AG09309 (cell line): ENCODE measurements at regions not wholly inside any gene's neighbourhood (a gene's known extent, or its start where the extent isn't known, plus 50 kb on each side); places are given as distances from the start of the nearest gene placed in this dataset.

ENCODE experiments used
- DNase-seq: peaks from one replicate; pipeline ENCODE4 v3.0.0-alpha.2; 2010; ENCODE audit warnings: low read depth
- H3K4me3 ChIP-seq: 2 replicates; pipeline ENCODE4 v1.5.1; 2011; ENCODE audit warnings: mild to moderate bottlenecking, low read depth, low read length, moderate library complexity; ENCODE audit not compliant: control insufficient read depth
- CTCF ChIP-seq: IDR thresholded peaks from 2 replicates; pipeline ENCODE4 v1.5.1; 2011; ENCODE audit warnings: mild to moderate bottlenecking, low read depth, low read length, inconsistent platforms; ENCODE audit not compliant: insufficient read depth, control insufficient read depth; ENCODE audit errors: missing control alignments

GRCh38 chr1:220979371-220979770, 100.1 kb downstream of the HLX start:
- no peak for DNase-seq
- TF ChIP-seq CTCF: no peak
- H3K4me3 ChIP-seq: no peak overlapping the region

- DNase-seq: no peak
- TF ChIP-seq CTCF: no peak
- H3K4me3 ChIP-seq: no peak overlapping the region
Measured at GRCh38 chr1:220982686-220983085, 103.4 kb downstream of the HLX start.

- DNase-seq: no peak
- no peak for TF ChIP-seq CTCF
- no peak overlapping the region for H3K4me3 ChIP-seq
Measured at GRCh38 chr1:220983877-220984635, 104.8 kb downstream of the HLX start.

- peak; percentile 28 for TF ChIP-seq CTCF
- DNase-seq: peak; percentile 33
- H3K4me3 ChIP-seq: no peak overlapping the region
Measured at GRCh38 chr1:220990427-220991339, 111.4 kb downstream of the HLX start.

- TF ChIP-seq CTCF: no peak
- H3K4me3 ChIP-seq: no peak overlapping the region
- DNase-seq: no peak
Measured at GRCh38 chr1:220991506-220991905, 112.3 kb downstream of the HLX start.

- TF ChIP-seq CTCF: no peak
- no peak for DNase-seq
- H3K4me3 ChIP-seq: no peak overlapping the region
Measured at GRCh38 chr1:220991959-220992704, 112.9 kb downstream of the HLX start.
